ENCODE measurements at regions not wholly inside any gene's neighbourhood (a gene's known extent, or its start where the extent isn't known, plus 50 kb on each side); places are given as distances from the start of the nearest gene placed in this dataset.

DNA sequence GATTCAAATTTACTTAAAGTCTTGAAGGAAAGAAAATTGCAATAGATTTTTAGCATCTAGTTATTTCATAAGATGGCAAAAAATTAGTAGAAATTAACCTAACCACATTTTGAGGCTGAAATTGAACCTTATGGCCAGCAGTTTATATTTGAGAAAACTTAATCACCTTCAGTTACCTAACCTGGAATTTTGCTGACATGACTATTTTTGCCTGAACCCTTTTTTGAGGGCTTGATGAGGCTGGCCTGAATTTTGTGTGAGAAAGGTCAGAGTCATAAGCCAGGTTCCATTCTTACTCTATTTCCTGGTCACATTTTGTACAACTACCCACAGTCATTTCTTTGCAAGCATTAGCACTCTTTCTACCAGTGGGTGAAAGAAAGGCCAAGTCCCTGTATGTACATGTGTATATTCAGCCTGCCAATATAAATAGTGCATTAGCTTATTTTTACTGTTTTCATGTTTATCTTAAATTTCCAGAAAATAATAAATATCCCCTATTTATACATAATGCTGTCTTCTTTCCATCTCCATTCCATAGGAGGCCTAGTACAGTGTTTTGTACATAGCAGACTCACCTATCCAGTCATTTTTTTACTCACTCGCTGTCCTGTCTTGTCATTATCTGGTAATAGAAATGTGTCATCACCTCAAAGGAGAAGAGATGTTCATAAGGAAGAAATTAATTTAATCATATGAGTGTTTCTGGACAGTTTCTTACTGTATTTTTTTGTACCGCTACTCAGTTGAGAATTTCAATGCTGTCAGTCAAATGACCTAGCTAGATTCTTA lies 108.4 kb upstream of the SGCD start:
- TF ChIP-seq EZH2 (optimal IDR thresholded peaks at IDR 0.05; ENCODE audit: low read depth, low read length) (no peak), EZH2phosphoT487 (IDR thresholded peaks at IDR 0.05; ENCODE audit: low read length) (no peak)
- TF ChIP-seq, protein P1, sequence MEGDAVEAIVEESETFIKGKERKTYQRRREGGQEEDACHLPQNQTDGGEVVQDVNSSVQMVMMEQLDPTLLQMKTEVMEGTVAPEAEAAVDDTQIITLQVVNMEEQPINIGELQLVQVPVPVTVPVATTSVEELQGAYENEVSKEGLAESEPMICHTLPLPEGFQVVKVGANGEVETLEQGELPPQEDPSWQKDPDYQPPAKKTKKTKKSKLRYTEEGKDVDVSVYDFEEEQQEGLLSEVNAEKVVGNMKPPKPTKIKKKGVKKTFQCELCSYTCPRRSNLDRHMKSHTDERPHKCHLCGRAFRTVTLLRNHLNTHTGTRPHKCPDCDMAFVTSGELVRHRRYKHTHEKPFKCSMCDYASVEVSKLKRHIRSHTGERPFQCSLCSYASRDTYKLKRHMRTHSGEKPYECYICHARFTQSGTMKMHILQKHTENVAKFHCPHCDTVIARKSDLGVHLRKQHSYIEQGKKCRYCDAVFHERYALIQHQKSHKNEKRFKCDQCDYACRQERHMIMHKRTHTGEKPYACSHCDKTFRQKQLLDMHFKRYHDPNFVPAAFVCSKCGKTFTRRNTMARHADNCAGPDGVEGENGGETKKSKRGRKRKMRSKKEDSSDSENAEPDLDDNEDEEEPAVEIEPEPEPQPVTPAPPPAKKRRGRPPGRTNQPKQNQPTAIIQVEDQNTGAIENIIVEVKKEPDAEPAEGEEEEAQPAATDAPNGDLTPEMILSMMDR (IDR thresholded peaks at IDR 0.05; ENCODE audit: low read length) = no peak

All from MM.1S (cell line).